Fibroblast of villous mesenchyme (primary cell): ENCODE measurements at regions not wholly inside any gene's neighbourhood (a gene's known extent, or its start where the extent isn't known, plus 50 kb on each side); places are given as distances from the start of the nearest gene placed in this dataset.

Experiments used
- DNase-seq: peaks from one replicate; pipeline ENCODE4 v3.0.0-alpha.2; 2010; ENCODE audit warnings: low read depth
- H3K4me3 ChIP-seq: 2 replicates; pipeline ENCODE4 v1.5.1; 2011; ENCODE audit warnings: low read depth, mild to moderate bottlenecking, low read length
- TF ChIP-seq, protein P1 (sequence below): IDR thresholded peaks from 2 replicates; pipeline ENCODE4 v1.5.1; 2012; ENCODE audit warnings: low read depth, mild to moderate bottlenecking, low read length; ENCODE audit not compliant: insufficient read depth

- H3K4me3 ChIP-seq: no peak overlapping the region
- TF ChIP-seq, protein P1, sequence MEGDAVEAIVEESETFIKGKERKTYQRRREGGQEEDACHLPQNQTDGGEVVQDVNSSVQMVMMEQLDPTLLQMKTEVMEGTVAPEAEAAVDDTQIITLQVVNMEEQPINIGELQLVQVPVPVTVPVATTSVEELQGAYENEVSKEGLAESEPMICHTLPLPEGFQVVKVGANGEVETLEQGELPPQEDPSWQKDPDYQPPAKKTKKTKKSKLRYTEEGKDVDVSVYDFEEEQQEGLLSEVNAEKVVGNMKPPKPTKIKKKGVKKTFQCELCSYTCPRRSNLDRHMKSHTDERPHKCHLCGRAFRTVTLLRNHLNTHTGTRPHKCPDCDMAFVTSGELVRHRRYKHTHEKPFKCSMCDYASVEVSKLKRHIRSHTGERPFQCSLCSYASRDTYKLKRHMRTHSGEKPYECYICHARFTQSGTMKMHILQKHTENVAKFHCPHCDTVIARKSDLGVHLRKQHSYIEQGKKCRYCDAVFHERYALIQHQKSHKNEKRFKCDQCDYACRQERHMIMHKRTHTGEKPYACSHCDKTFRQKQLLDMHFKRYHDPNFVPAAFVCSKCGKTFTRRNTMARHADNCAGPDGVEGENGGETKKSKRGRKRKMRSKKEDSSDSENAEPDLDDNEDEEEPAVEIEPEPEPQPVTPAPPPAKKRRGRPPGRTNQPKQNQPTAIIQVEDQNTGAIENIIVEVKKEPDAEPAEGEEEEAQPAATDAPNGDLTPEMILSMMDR: no peak
- DNase-seq: no peak
Observed at GRCh38 chr2:176639016-176639343, 369.7 kb downstream of the MTX2 start.

DNA sequence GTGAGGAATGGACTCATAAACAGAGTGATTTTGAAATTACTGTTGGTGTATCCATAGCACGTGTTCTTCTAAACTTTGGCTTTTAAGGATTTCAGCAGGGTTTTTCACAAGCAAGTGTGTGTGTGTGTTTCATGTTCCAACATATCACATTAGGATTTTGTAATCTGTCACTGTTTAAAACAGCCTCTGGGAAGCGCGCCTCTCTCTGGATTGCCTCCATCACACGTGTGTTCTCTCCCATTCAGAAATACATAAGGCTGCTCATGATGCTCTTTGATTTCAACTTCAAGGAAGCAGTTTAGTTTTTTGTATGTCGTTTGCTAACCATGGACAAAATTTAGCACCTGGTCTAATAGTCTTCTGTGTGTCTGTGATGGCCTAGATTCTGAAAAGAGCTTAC, 370.4 kb downstream of the MTX2 start:
- peak; percentile 47 for DNase-seq
- TF ChIP-seq, protein P1: no peak
- H3K4me3 ChIP-seq: no peak overlapping the region

DNA sequence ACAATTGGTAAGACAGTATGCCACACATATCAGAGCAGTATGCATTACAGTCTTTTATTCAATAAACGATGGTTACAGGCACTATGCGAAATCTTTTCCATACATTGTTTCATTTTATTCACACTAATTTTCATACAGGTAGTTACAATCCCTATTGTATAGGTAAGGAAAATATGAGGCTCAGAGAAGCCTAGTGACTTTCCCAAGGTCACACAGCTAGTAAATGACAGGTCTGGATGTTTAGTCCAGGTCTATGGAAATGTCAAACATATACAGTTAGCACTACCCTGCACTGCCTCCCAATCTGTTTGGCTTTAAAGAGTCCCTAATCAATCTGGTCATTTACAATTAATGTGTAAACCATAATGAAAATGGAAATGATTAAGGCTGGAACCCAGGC, 372.2 kb downstream of the MTX2 start:
- no peak for DNase-seq
- TF ChIP-seq, protein P1: no peak
- H3K4me3 ChIP-seq: no peak overlapping the region

DNA sequence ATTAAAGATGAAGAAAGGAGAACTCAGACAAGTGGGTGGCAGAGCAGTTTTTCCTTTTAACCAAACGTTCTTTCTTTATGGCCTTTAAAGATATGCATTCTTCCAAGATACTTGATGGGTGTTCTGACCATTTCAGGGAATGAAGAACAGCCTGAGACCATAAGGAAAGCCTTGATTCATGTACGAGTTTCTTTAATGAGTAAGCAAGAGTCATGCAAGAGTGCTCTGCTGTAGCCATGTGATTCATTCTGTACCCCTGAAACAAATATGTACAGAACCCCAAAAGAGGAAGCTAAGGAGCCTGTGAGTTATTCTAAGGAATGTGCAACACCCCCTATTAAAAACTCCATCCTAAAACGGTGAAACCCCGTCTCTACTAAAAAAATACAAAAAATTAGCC, 372.8 kb downstream of the MTX2 start:
- TF ChIP-seq, protein P1: no peak
- no peak overlapping the region for H3K4me3 ChIP-seq
- peak; percentile 37 for DNase-seq

GRCh38 chr2:176643646-176644045, 374.4 kb downstream of the MTX2 start:
- DNase-seq: no peak
- TF ChIP-seq, protein P1: no peak

GRCh38 chr2:176645494-176645893, 376.3 kb downstream of the MTX2 start:
- TF ChIP-seq, protein P1: no peak
- no peak for DNase-seq
- H3K4me3 ChIP-seq: no peak overlapping the region

More at GRCh38 chr2:176643646-176644045, 374.4 kb downstream of the MTX2 start:
- H3K4me3 ChIP-seq: no peak overlapping the region

GRCh38 chr2:176646033-176646615, 376.9 kb downstream of the MTX2 start:
- TF ChIP-seq, protein P1: no peak
- no peak overlapping the region for H3K4me3 ChIP-seq
- no peak for DNase-seq
